IMR-90 (cell line): ENCODE measurements at regions not wholly inside any gene's neighbourhood (a gene's known extent, or its start where the extent isn't known, plus 50 kb on each side); places are given as distances from the start of the nearest gene placed in this dataset.

ENCODE experiments used
- ATAC-seq: fragments of 200-7000 bp; cut with Tn5 transposase; 2 replicates; pipeline ENCODE4 v1.9.1; 2020; ENCODE audit warnings: low read depth, mild to moderate bottlenecking, moderate library complexity
- BruUV-seq: library from RNA; stranded (reverse); fragments of 400-500 nt; replicated peaks from 2 replicates; lab custom pipeline; 2021; lab: Mats Ljungman, UMichigan
- CTCF ChIA-PET: fragments of 300-600 bp; formaldehyde crosslinking; extraction: SDS; loops from one replicate; lab custom pipeline; 2021; ENCODE audit warnings: antibody characterized with exemption; lab: Yijun Ruan, JAX
- POLR2A ChIA-PET: fragments of 300-600 bp; sonication (Branson Sonifier 250); formaldehyde crosslinking; loops from one replicate; lab custom pipeline; 2022; ENCODE audit warnings: antibody characterized with exemption; ENCODE audit not compliant: unreplicated experiment; lab: Charles Lee
- DNase-seq: peaks from one replicate; pipeline ENCODE4 v3.0.0; 2013
- H2AFZ ChIP-seq: replicated peaks from 2 replicates; pipeline ENCODE3; 2013; ENCODE audit warnings: low read length, mild to moderate bottlenecking; ENCODE audit not compliant: poor library complexity
- H2AK5ac ChIP-seq: 2 replicates; pipeline ENCODE4 v1.6.1; 2013; ENCODE audit warnings: low read depth, low read length, inconsistent platforms
- H2AK9ac ChIP-seq: replicated peaks from 2 replicates; pipeline ENCODE3; 2013; ENCODE audit warnings: mild to moderate bottlenecking, low read depth, low read length, moderate library complexity; ENCODE audit not compliant: poor library complexity
- H2BK120ac ChIP-seq: 2 replicates; pipeline ENCODE4 v1.6.1; 2013; ENCODE audit warnings: low read depth, low read length, inconsistent platforms
- H2BK15ac ChIP-seq: 3 replicates; pipeline ENCODE4 v1.6.1; 2013; ENCODE audit warnings: low read depth, low read length, inconsistent platforms
- H2BK20ac ChIP-seq: 2 replicates; pipeline ENCODE4 v1.6.1; 2013; ENCODE audit warnings: low read depth, mild to moderate bottlenecking, inconsistent platforms, low read length, moderate library complexity
- H2BK5ac ChIP-seq: 2 replicates; pipeline ENCODE4 v1.6.1; 2013; ENCODE audit warnings: mild to moderate bottlenecking, low read depth, low read length, inconsistent platforms; ENCODE audit not compliant: poor library complexity, severe bottlenecking
- H3K14ac ChIP-seq: replicated peaks from 2 replicates; pipeline ENCODE4 v1.6.1; 2013; ENCODE audit warnings: low read depth, low read length, inconsistent platforms
- H3K18ac ChIP-seq: 2 replicates; pipeline ENCODE4 v1.6.1; 2013; ENCODE audit warnings: low read depth, low read length, control low read depth
- H3K23ac ChIP-seq: 2 replicates; pipeline ENCODE4 v1.6.1; 2013; ENCODE audit warnings: low read depth, low read length, inconsistent platforms
- H3K27ac ChIP-seq: 2 replicates; pipeline ENCODE4 v1.5.1; 2013; ENCODE audit warnings: mild to moderate bottlenecking, control low read depth, low read length; ENCODE audit not compliant: insufficient read depth
- H3K27me3 ChIP-seq: 2 replicates; pipeline ENCODE4 v1.6.1; 2013; ENCODE audit warnings: low read length; ENCODE audit not compliant: control insufficient read depth, insufficient read depth
- H3K36me3 ChIP-seq: 2 replicates; pipeline ENCODE4 v1.6.1; 2013; ENCODE audit warnings: low read length, mixed read lengths; ENCODE audit not compliant: control insufficient read depth, insufficient read depth
- H3K4ac ChIP-seq: 2 replicates; pipeline ENCODE4 v1.6.1; 2013; ENCODE audit warnings: low read depth, low read length, inconsistent platforms
- H3K4me1 ChIP-seq: 2 replicates; pipeline ENCODE4 v1.6.1; 2013; ENCODE audit warnings: low read length, mixed read lengths; ENCODE audit not compliant: control insufficient read depth, insufficient read depth
- H3K4me2 ChIP-seq: 2 replicates; pipeline ENCODE4 v1.6.1; 2013; ENCODE audit warnings: low read depth, mild to moderate bottlenecking, control low read depth, low read length, moderate library complexity
- H3K4me3 ChIP-seq: 2 replicates; pipeline ENCODE4 v1.5.1; 2013; ENCODE audit warnings: low read depth, mild to moderate bottlenecking, control low read depth, low read length, moderate library complexity; ENCODE audit not compliant: insufficient read depth
- H3K56ac ChIP-seq: 2 replicates; pipeline ENCODE4 v1.6.1; 2013; ENCODE audit warnings: low read length, inconsistent platforms; ENCODE audit not compliant: insufficient read depth; ENCODE audit errors: extremely low read depth
- H3K79me1 ChIP-seq, 2 experiments: 2 replicates each; pipeline ENCODE4 v1.6.1; 2013; ENCODE audit warnings: low read length in 2 of 2, inconsistent platforms in 1 of 2, low read depth in 1 of 2
- H3K9ac ChIP-seq: 2 replicates; pipeline ENCODE4 v1.6.1; 2013; ENCODE audit warnings: low read depth, low read length, control low read depth
- H3K9me1 ChIP-seq: 2 replicates; pipeline ENCODE4 v1.6.1; 2013; ENCODE audit warnings: low read length, inconsistent platforms; ENCODE audit not compliant: insufficient read depth
- H3K9me3 ChIP-seq: 2 replicates; pipeline ENCODE4 v1.6.1; 2013; ENCODE audit warnings: low read length; ENCODE audit not compliant: control insufficient read depth, insufficient read depth
- H4K20me1 ChIP-seq: 2 replicates; pipeline ENCODE4 v1.6.1; 2013; ENCODE audit warnings: low read length, inconsistent platforms; ENCODE audit not compliant: insufficient read depth
- H4K5ac ChIP-seq: 2 replicates; pipeline ENCODE4 v1.6.1; 2013; ENCODE audit warnings: mild to moderate bottlenecking, low read depth, low read length, control low read depth
- H4K8ac ChIP-seq, 2 experiments: 2 replicates each; pipeline ENCODE4 v1.6.1; 2013; ENCODE audit warnings: low read depth in 2 of 2, low read length in 2 of 2, control low read depth in 1 of 2, inconsistent platforms in 1 of 2
- H4K91ac ChIP-seq: 2 replicates; pipeline ENCODE4 v1.6.1; 2013; ENCODE audit warnings: low read depth, low read length, inconsistent platforms; ENCODE audit not compliant: insufficient read depth
- CHD1 ChIP-seq: IDR thresholded peaks from 2 replicates; pipeline ENCODE4 v1.6.1; 2012; ENCODE audit warnings: low read depth, low read length, improper control_type of control experiment
- POLR2A ChIP-seq: IDR thresholded peaks from 2 replicates; pipeline ENCODE4 v1.6.1; 2012; ENCODE audit warnings: mild to moderate bottlenecking, low read depth, low read length
- RAD21 ChIP-seq: IDR thresholded peaks from 2 replicates; pipeline ENCODE4 v1.6.1; 2012; ENCODE audit warnings: low read length, improper control_type of control experiment
- RCOR1 ChIP-seq: IDR thresholded peaks from 2 replicates; pipeline ENCODE4 v1.6.1; 2012; ENCODE audit warnings: mild to moderate bottlenecking, low read length, improper control_type of control experiment; ENCODE audit not compliant: insufficient replicate concordance
- RFX5 ChIP-seq: IDR thresholded peaks from 2 replicates; pipeline ENCODE4 v1.8.0; 2012; ENCODE audit warnings: low read depth, mild to moderate bottlenecking, low read length, moderate library complexity
- dilution Hi-C: fragments of 300-500 bp; cut with HindIII; formaldehyde crosslinking; loops from one replicate; pipeline ENCODE4 v1.14.3; 2018; ENCODE audit warnings: low sequenced_read_pairs; ENCODE audit not compliant: unreplicated experiment
- in situ Hi-C: fragments of 300-500 bp; cut with MboI; formaldehyde crosslinking; loops from 3 replicates; pipeline ENCODE4 v1.14.3; 2019; ENCODE audit warnings: low sequenced_read_pairs, inconsistent platforms, mixed read lengths
- intact Hi-C: fragments of 100-400 bp; cut with micrococcal nuclease; formaldehyde crosslinking; loops from 2 replicates; pipeline ENCODE4 v1.10.0; 2022
- TF ChIP-seq, protein P1 (sequence below): fragments of 150-350 bp; IDR thresholded peaks from 2 replicates; pipeline ENCODE4 v1.6.1; 2017; ENCODE audit warnings: mild to moderate bottlenecking, antibody characterized with exemption, low read length, low read depth
- TF ChIP-seq, protein P2 (sequence below): conservative IDR thresholded peaks from 2 replicates; pipeline ENCODE4 v1.5.1; 2012; ENCODE audit warnings: mild to moderate bottlenecking, low read depth, low read length, improper control_type of control experiment

DNA sequence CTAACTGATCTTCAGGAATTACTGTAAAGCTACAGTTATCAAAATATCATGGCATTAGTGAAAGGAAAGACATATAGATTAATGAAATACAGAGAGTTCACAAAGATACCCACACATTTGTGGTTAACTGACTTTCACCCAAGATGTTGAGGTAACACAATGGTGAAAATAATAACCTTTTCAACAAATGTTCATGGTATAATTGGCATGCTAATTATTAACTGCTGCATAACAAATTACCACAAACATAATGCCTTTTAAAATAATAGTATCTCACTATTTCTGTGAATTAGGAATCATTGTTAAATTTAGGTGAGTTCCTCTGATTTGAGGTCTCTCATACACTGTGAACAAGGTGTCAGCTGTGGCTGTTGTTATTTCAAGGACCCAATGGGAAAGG, 1493.1 kb upstream of the ACVR2A start:
- Histone ChIP-seq H2AK5ac (no peak overlapping the region), H4K8ac (no peak overlapping the region), H3K27ac (no peak overlapping the region), H3K56ac (no peak overlapping the region), H3K18ac (no peak overlapping the region), H3K14ac (no peak overlapping the region), H2BK5ac (no peak overlapping the region), H2BK120ac (no peak overlapping the region), H2AK9ac (no peak overlapping the region), H3K23ac (no peak overlapping the region), H3K79me1 (no peaks in the 10 kb centered on the region), H3K9me3 (no peaks in the 10 kb centered on the region), H4K91ac (no peak overlapping the region), H4K5ac (no peak overlapping the region), H3K4ac (no peak overlapping the region), H4K20me1 (no peaks in the 10 kb centered on the region), H2AFZ (no peak overlapping the region), H2BK20ac (no peak overlapping the region), H3K9me1 (no peaks in the 10 kb centered on the region), H3K4me3 (no peak overlapping the region), H3K27me3 (no peaks in the 10 kb centered on the region), H2BK15ac (no peak overlapping the region), H3K36me3 (no peaks in the 10 kb centered on the region), H3K4me1 (no peaks in the 10 kb centered on the region), H3K4me2 (no peak overlapping the region), H3K9ac (no peak overlapping the region)
- dilution Hi-C loops: no loop called here
- BruUV-seq: no TSS peak
- in situ Hi-C loops: no loop called here
- POLR2A ChIA-PET: no interaction called here
- intact Hi-C loops: no loop called here
- CTCF ChIA-PET: no interaction called here
- ATAC-seq: no peak
- TF ChIP-seq CHD1 (no peak), RFX5 (no peak), POLR2A (no peak), RAD21 (no peak), RCOR1 (no peak)
- TF ChIP-seq, protein P1, sequence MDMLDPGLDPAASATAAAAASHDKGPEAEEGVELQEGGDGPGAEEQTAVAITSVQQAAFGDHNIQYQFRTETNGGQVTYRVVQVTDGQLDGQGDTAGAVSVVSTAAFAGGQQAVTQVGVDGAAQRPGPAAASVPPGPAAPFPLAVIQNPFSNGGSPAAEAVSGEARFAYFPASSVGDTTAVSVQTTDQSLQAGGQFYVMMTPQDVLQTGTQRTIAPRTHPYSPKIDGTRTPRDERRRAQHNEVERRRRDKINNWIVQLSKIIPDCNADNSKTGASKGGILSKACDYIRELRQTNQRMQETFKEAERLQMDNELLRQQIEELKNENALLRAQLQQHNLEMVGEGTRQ: no peak
- TF ChIP-seq, protein P2, sequence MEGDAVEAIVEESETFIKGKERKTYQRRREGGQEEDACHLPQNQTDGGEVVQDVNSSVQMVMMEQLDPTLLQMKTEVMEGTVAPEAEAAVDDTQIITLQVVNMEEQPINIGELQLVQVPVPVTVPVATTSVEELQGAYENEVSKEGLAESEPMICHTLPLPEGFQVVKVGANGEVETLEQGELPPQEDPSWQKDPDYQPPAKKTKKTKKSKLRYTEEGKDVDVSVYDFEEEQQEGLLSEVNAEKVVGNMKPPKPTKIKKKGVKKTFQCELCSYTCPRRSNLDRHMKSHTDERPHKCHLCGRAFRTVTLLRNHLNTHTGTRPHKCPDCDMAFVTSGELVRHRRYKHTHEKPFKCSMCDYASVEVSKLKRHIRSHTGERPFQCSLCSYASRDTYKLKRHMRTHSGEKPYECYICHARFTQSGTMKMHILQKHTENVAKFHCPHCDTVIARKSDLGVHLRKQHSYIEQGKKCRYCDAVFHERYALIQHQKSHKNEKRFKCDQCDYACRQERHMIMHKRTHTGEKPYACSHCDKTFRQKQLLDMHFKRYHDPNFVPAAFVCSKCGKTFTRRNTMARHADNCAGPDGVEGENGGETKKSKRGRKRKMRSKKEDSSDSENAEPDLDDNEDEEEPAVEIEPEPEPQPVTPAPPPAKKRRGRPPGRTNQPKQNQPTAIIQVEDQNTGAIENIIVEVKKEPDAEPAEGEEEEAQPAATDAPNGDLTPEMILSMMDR: no peak
- no peak for DNase-seq
